ENCODE measurements at regions not wholly inside any gene's neighbourhood (a gene's known extent, or its start where the extent isn't known, plus 50 kb on each side); places are given as distances from the start of the nearest gene placed in this dataset.

DNA sequence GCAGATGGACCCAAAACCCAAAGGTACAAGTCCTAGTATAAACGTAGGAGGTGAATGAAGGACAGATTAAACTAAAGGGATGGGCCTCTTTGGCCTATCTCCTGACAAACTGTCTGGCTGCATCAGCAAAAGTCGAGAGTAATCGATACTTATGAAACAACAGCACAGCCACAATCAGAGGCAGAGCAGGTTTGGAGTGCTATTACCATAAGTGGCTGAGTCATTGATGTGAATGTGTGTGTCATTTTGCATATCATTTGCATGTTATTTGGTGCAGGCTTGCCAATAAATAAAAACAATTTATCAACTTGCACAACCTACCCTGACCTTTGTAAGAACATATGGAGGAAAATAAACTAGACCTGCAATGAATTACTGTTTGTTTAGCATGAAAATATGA, 283.1 kb downstream of the NUF2 start:
- DNase-seq (ENCODE audit: extremely low spot score), result no peak
- ChIA-PET POLR2A (no interaction called here), CTCF (no interaction called here)
- no peak for TF ChIP-seq LEF1 (IDR thresholded peaks at IDR 0.05; ENCODE audit: borderline replicate concordance)
- TF ChIP-seq FOXA1 (IDR thresholded peaks at IDR 0.05), result no peak
- TF ChIP-seq CTBP1 (IDR thresholded peaks at IDR 0.05; ENCODE audit: borderline replicate concordance), result no peak
- no peak for TF ChIP-seq NFRKB (IDR thresholded peaks at IDR 0.05)
- TF ChIP-seq ARNT (IDR thresholded peaks at IDR 0.05), result no peak
- TF ChIP-seq TARDBP (IDR thresholded peaks at IDR 0.05), result no peak
- no peak for TF ChIP-seq ZNF384 (IDR thresholded peaks at IDR 0.05)
- TF ChIP-seq SP1 (IDR thresholded peaks at IDR 0.05), result no peak
- TF ChIP-seq, protein P1, sequence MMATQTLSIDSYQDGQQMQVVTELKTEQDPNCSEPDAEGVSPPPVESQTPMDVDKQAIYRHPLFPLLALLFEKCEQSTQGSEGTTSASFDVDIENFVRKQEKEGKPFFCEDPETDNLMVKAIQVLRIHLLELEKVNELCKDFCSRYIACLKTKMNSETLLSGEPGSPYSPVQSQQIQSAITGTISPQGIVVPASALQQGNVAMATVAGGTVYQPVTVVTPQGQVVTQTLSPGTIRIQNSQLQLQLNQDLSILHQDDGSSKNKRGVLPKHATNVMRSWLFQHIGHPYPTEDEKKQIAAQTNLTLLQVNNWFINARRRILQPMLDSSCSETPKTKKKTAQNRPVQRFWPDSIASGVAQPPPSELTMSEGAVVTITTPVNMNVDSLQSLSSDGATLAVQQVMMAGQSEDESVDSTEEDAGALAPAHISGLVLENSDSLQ (IDR thresholded peaks at IDR 0.05), result no peak
- TF ChIP-seq SUZ12 (IDR thresholded peaks at IDR 0.05), result no peak
- no peak for TF ChIP-seq HDGF (IDR thresholded peaks at IDR 0.05; ENCODE audit: borderline replicate concordance)
- TF ChIP-seq L3MBTL2 (conservative IDR thresholded peaks at IDR 0.05), result no peak
- TF ChIP-seq FOXM1 (IDR thresholded peaks at IDR 0.05; ENCODE audit: borderline replicate concordance), result no peak
- no peak for TF ChIP-seq ELF4 (IDR thresholded peaks at IDR 0.05)
- TF ChIP-seq FOXK2 (IDR thresholded peaks at IDR 0.05), result no peak
- TF ChIP-seq BHLHE40 (IDR thresholded peaks at IDR 0.05; ENCODE audit: borderline replicate concordance), result no peak

- CTCF ChIA-PET, result no interaction called here
- TF ChIP-seq CTBP1 (IDR thresholded peaks at IDR 0.05; ENCODE audit: borderline replicate concordance), result no peak
- TF ChIP-seq FOXK2 (IDR thresholded peaks at IDR 0.05), result no peak
- no peak for TF ChIP-seq ELF4 (IDR thresholded peaks at IDR 0.05)
- no peak for TF ChIP-seq TARDBP (IDR thresholded peaks at IDR 0.05)
- TF ChIP-seq FOXA1 (IDR thresholded peaks at IDR 0.05), result no peak
- DNase-seq (ENCODE audit: extremely low spot score), result no peak
- POLR2A ChIA-PET, result no interaction called here
Observed at GRCh38 chr1:163608979-163609378, 287.2 kb downstream of the NUF2 start.

DNA sequence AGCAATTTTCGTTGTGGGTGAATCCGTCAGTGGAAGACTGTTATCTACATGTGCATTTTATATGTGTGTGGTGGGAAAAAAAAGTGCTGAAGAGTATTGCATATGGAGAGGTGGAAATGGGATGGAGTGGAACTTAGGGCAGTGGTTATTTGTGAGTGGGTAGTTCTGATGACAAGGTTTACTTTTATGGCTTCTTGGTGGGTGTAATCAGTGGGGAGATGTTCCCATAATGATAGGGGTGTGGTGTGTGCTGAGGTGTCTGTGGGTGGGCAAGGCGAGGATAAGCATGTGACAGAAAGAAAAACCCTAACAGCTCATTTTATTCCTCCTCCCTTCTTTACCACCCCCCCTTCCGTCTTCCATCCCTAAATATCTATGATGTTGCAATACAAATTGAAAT, 288.1 kb downstream of the NUF2 start:
- no peak for DNase-seq (ENCODE audit: extremely low spot score)
- CTCF ChIA-PET, result no interaction called here
- POLR2A ChIA-PET, result no interaction called here
- TF ChIP-seq ELF4 (IDR thresholded peaks at IDR 0.05), result no peak
- no peak for TF ChIP-seq BHLHE40 (IDR thresholded peaks at IDR 0.05; ENCODE audit: borderline replicate concordance)

DNA sequence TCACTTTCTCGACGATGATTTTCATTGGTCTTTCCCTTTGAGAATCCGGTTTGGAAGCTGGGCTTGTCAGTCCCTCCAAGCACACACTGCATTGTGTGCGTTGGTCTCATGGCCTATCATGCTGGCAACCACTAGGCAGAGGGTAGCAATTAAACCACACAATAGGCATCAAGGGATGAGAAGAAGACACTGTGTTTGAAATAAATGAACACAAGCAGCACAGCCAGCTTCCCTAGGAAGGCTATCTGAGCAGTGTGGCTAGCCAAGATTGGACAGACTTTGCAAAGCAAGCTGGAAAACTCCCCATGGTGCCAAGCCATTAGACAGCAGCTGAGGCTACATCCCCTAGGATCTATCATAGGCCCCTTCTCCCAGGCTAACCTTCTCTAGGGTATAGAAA, 288.7 kb downstream of the NUF2 start:
- ChIA-PET CTCF (no interaction called here), POLR2A (no interaction called here)
- TF ChIP-seq HDGF (IDR thresholded peaks at IDR 0.05; ENCODE audit: borderline replicate concordance), result no peak
- no peak for TF ChIP-seq FOXM1 (IDR thresholded peaks at IDR 0.05; ENCODE audit: borderline replicate concordance)
- no peak for TF ChIP-seq SUZ12 (IDR thresholded peaks at IDR 0.05)
- no peak for TF ChIP-seq FOXA1 (IDR thresholded peaks at IDR 0.05)
- no peak for TF ChIP-seq NFRKB (IDR thresholded peaks at IDR 0.05)
- TF ChIP-seq CTBP1 (IDR thresholded peaks at IDR 0.05; ENCODE audit: borderline replicate concordance), result no peak
- no peak for TF ChIP-seq L3MBTL2 (conservative IDR thresholded peaks at IDR 0.05)
- TF ChIP-seq ARNT (IDR thresholded peaks at IDR 0.05), result no peak
- TF ChIP-seq LEF1 (IDR thresholded peaks at IDR 0.05; ENCODE audit: borderline replicate concordance), result no peak
- no peak for TF ChIP-seq ZNF384 (IDR thresholded peaks at IDR 0.05)
- TF ChIP-seq, protein P1 (IDR thresholded peaks at IDR 0.05), result no peak
- TF ChIP-seq SP1 (IDR thresholded peaks at IDR 0.05), result no peak
- no peak for TF ChIP-seq BHLHE40 (IDR thresholded peaks at IDR 0.05; ENCODE audit: borderline replicate concordance)
- no peak for DNase-seq (ENCODE audit: extremely low spot score)

DNA sequence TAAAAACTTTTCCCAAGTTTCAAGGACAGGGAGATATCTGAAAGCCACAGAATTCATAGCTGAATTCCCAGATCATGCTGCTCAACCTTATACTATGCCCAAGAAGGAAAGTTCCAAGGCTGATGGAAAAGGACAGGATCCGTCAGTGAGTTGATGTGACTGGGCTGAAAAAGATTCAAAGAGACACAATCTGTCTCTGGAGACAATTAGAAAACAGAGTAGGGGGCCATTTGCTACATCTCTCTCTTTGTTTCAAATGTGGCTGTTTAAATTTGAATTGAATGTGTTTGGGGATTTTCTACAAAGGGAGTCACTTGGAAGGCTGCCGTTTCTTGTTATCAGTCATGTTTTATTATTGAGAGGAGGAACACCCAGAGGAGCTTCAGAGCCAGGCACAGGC, 292.6 kb downstream of the NUF2 start:
- ChIA-PET CTCF (no interaction called here), POLR2A (no interaction called here)
- TF ChIP-seq LEF1 (IDR thresholded peaks at IDR 0.05; ENCODE audit: borderline replicate concordance) (no peak), SUZ12 (IDR thresholded peaks at IDR 0.05) (no peak), HDGF (IDR thresholded peaks at IDR 0.05; ENCODE audit: borderline replicate concordance) (no peak), BHLHE40 (IDR thresholded peaks at IDR 0.05; ENCODE audit: borderline replicate concordance) (no peak), FOXM1 (IDR thresholded peaks at IDR 0.05; ENCODE audit: borderline replicate concordance) (no peak), FOXA1 (IDR thresholded peaks at IDR 0.05) (no peak), CTBP1 (IDR thresholded peaks at IDR 0.05; ENCODE audit: borderline replicate concordance) (no peak)
- no peak for DNase-seq (ENCODE audit: extremely low spot score)

DNA sequence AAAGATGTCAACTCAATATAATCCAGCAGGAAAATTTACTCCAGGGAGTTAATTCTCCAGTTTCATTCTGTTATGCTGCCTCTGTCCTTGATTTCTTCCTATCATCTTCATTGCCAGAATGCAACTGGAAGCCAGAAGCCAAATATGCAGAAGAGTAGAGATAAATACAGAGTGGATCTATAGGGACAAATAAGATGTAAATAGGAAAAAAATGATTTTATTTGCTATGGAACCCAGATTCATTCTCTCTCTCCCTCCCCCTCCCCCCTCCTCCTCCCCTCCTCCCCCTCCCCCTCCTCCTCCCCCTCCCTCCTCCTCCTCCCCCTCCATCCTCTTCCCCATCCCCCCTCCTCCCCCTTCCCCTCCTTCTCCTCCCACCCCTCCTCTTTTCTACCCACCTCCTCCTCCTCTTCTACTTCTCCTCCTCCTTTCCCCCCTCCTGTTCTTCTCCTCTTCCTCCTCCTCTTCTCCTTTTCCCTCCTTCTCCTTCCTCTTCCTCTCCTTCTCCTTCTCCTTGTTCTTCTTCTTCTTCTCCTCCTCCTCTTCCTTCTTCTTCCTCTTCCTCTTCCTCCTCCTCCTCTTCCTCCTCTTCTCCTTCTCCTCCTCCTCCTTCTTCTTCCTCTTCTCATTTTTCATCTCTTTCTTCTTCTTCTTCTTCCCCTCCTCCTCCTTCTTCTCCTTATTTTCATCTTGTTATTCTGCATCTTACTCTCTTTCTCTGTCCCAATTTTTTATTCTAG, 306.4 kb downstream of the NUF2 start:
- TF ChIP-seq ZNF384 (IDR thresholded peaks at IDR 0.05) (no peak), ARNT (IDR thresholded peaks at IDR 0.05) (no peak), ELF4 (IDR thresholded peaks at IDR 0.05) (no peak)
- POLR2A ChIA-PET, result no interaction called here
- no peak for DNase-seq (ENCODE audit: extremely low spot score)
- CTCF ChIA-PET, result no interaction called here

GRCh38 chr1:163632269-163632668, 310.5 kb downstream of the NUF2 start:
- no peak for TF ChIP-seq CTBP1 (IDR thresholded peaks at IDR 0.05; ENCODE audit: borderline replicate concordance)
- no peak for TF ChIP-seq FOXA1 (IDR thresholded peaks at IDR 0.05)
- no peak for TF ChIP-seq ZNF384 (IDR thresholded peaks at IDR 0.05)
- no peak for TF ChIP-seq HDGF (IDR thresholded peaks at IDR 0.05; ENCODE audit: borderline replicate concordance)
- TF ChIP-seq L3MBTL2 (conservative IDR thresholded peaks at IDR 0.05), result no peak
- no peak for TF ChIP-seq SUZ12 (IDR thresholded peaks at IDR 0.05)
- no peak for TF ChIP-seq FOXM1 (IDR thresholded peaks at IDR 0.05; ENCODE audit: borderline replicate concordance)
- no peak for TF ChIP-seq NFRKB (IDR thresholded peaks at IDR 0.05)
- no peak for TF ChIP-seq BHLHE40 (IDR thresholded peaks at IDR 0.05; ENCODE audit: borderline replicate concordance)
- ChIA-PET CTCF (no interaction called here), POLR2A (no interaction called here)
- no peak for DNase-seq (ENCODE audit: extremely low spot score)
